Bronchial epithelial cell (primary cell): ENCODE measurements at regions not wholly inside any gene's neighbourhood (a gene's known extent, or its start where the extent isn't known, plus 50 kb on each side); places are given as distances from the start of the nearest gene placed in this dataset.

Experiments used
- DNase-seq: peaks from one replicate; pipeline ENCODE4 v3.0.0-alpha.2; 2010; ENCODE audit warnings: low read depth
- FAIRE-seq: peaks from 2 replicates; lab custom pipeline; 2011; peaks lifted over from hg19 to GRCh38; lab: Jason Lieb, UNC
- H3K27me3 ChIP-seq: 2 replicates; pipeline ENCODE4 v1.5.1; 2011; ENCODE audit warnings: low read length; ENCODE audit not compliant: control insufficient read depth, insufficient read depth
- H3K36me3 ChIP-seq: 2 replicates; pipeline ENCODE4 v1.5.1; 2011; ENCODE audit warnings: low read length; ENCODE audit not compliant: control insufficient read depth, insufficient read depth
- H3K4me3 ChIP-seq: 2 replicates; pipeline ENCODE4 v1.5.1; 2011; ENCODE audit warnings: mild to moderate bottlenecking, low read depth, low read length, control low read depth
- CTCF ChIP-seq: IDR thresholded peaks from 2 replicates; pipeline ENCODE4 v1.5.1; 2011; ENCODE audit warnings: mild to moderate bottlenecking, moderate library complexity, low read length, control low read depth, inconsistent platforms; ENCODE audit not compliant: insufficient read depth, severe bottlenecking

DNA sequence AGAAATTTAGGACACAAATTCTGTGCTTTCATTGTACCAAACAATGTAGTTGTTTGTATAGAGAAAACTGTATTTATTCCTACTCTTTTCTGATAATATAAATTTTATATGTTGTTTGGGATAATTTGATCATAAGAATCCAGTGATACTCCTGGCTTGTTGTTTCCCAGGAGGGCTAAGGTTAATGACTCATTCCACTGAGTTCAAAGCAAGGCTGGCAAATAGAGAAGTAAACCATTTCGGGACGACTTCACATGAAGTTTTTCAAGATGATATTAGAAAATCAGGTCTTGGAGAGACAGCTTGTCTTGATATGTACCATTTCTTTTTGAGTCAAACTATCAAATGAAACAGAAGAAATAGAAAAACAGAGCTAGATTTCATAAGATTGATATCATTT lies 326.1 kb upstream of the CNR1 start:
- no peak for DNase-seq
- no peak for FAIRE-seq

DNA sequence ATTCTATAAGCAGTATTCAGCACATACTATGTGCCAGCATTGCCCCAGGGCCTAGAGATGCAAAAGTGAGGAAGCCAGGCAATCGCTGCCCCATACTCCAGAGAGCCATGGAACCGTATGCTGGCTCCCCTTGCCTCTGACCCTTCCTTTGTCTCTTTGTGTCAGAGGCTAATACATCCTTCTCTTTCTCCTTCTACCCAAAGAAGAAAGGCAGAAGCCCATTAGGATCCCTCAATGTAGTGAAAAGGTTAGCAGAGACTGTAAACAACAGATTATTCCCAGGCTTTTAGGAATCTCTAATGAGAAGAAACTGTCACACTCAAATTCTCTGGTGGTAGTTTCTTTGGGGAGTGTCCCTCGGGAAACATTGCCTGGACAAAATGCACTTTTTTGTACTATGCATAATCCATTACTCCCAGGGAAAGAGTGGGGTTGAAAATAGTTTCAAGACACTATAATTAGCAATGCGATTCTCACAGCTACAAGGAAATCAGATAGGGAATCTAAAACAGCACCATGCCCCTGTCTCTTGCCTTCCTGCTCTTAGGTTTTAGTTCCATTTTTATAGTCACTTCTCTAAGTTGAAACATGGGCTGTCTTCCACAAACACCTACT lies 325.2 kb upstream of the CNR1 start:
- no peak for FAIRE-seq
- no peak for TF ChIP-seq CTCF
- no peak for DNase-seq
- Histone ChIP-seq H3K36me3 (no peaks in the 10 kb centered on the region), H3K27me3 (no peaks in the 10 kb centered on the region), H3K4me3 (no peak overlapping the region)

More for the DNA sequence above, 326.1 kb upstream of the CNR1 start:
- no peaks in the 10 kb centered on the region for H3K36me3 ChIP-seq
- H3K4me3 ChIP-seq: no peak overlapping the region
- no peaks in the 10 kb centered on the region for H3K27me3 ChIP-seq
- TF ChIP-seq CTCF: no peak

GRCh38 chr6:88490908-88491264 lies 324.7 kb upstream of the CNR1 start:
- TF ChIP-seq CTCF: no peak
- DNase-seq (peak; percentile 8), FAIRE-seq (no peak)
- no peaks in the 10 kb centered on the region for H3K36me3 ChIP-seq
- no peak overlapping the region for H3K4me3 ChIP-seq
- H3K27me3 ChIP-seq: no peaks in the 10 kb centered on the region

DNA sequence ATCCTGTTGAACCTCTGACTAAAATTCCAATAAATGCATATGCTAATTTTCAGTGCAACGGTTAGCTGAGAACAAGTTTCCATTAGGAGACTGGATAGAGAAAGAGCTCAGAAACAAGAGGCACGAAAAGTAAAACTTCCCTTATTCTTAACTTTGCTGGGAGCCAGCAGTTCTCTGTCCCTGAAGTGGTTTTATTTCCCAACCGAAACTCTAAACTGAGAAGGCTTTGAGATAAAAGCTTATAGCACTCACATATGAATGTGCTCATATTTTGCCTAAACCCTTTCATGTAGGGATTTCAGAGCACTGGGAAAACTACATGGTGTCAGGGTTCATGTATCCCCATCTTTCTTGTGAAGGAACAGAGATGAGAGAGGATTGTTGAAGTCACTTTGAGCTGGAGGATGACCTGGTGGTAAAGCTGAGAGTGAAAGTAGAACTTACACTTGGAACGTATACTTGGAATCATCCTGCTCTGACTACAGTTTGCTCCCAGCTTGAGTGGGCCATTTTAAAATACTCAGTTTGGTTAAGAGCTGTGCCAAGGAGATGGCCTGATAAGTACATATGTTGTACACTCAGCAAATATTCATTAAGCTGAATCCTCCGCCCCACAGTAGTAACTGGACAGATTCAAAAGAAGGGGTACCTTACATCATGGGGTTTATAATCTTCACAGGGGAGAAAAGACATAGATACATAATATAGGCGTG lies 324.2 kb upstream of the CNR1 start:
- Histone ChIP-seq H3K36me3 (no peaks in the 10 kb centered on the region), H3K27me3 (no peaks in the 10 kb centered on the region), H3K4me3 (no peak overlapping the region)
- no peak for FAIRE-seq
- DNase-seq: no peak
- no peak for TF ChIP-seq CTCF

GRCh38 chr6:88483424-88483823 lies 317.3 kb upstream of the CNR1 start:
- Histone ChIP-seq H3K4me3 (no peak overlapping the region), H3K27me3 (no peaks in the 10 kb centered on the region), H3K36me3 (no peaks in the 10 kb centered on the region)
- FAIRE-seq: no peak
- DNase-seq: no peak
- TF ChIP-seq CTCF: no peak
